GM21723 (cell line): ENCODE measurements at regions not wholly inside any gene's neighbourhood (a gene's known extent, or its start where the extent isn't known, plus 50 kb on each side); places are given as distances from the start of the nearest gene placed in this dataset.

Experiments used
- ATAC-seq: cut with Tn5 transposase; IDR thresholded peaks from one replicate; pipeline ENCODE4 v1.9.1; 2021; ENCODE audit warnings: mild to moderate bottlenecking, moderate library complexity; ENCODE audit not compliant: unreplicated experiment

- ATAC-seq, result no peak
Measured at GRCh38 chr2:8484502-8485283, 197.2 kb upstream of the ID2 start.

GRCh38 chr2:8485736-8486135, 196.1 kb upstream of the ID2 start:
- no peak for ATAC-seq

GRCh38 chr2:8486141-8486540, 195.7 kb upstream of the ID2 start:
- ATAC-seq, result no peak

- peak; percentile 19 for ATAC-seq
Measured at GRCh38 chr2:8487461-8487932, 194.4 kb upstream of the ID2 start.

GRCh38 chr2:8488001-8488738, 193.7 kb upstream of the ID2 start:
- peak; percentile 80 for ATAC-seq

GRCh38 chr2:8489221-8489620, 192.6 kb upstream of the ID2 start:
- ATAC-seq, result no peak

- no peak for ATAC-seq
Measured at GRCh38 chr2:8489751-8490150, 192.1 kb upstream of the ID2 start.

GRCh38 chr2:8490166-8490721, 191.6 kb upstream of the ID2 start:
- ATAC-seq, result no peak

GRCh38 chr2:8491296-8492027, 190.4 kb upstream of the ID2 start:
- no peak for ATAC-seq

GRCh38 chr2:8494151-8494550, 187.7 kb upstream of the ID2 start:
- ATAC-seq, result no peak

- no peak for ATAC-seq
Measured at GRCh38 chr2:8494589-8494988, 187.3 kb upstream of the ID2 start.

- no peak for ATAC-seq
Measured at GRCh38 chr2:8495189-8495989, 186.5 kb upstream of the ID2 start.

GRCh38 chr2:8496079-8496478, 185.8 kb upstream of the ID2 start:
- no peak for ATAC-seq

GRCh38 chr2:8496617-8497016, 185.2 kb upstream of the ID2 start:
- ATAC-seq, result no peak

GRCh38 chr2:8498994-8499393, 182.9 kb upstream of the ID2 start:
- no peak for ATAC-seq

GRCh38 chr2:8500124-8501054, 181.5 kb upstream of the ID2 start:
- no peak for ATAC-seq

GRCh38 chr2:8501061-8501720, 180.7 kb upstream of the ID2 start:
- ATAC-seq, result no peak

- ATAC-seq, result no peak
Measured at GRCh38 chr2:8502316-8502715, 179.5 kb upstream of the ID2 start.
